Fibroblast of lung (primary cell): ENCODE measurements at regions not wholly inside any gene's neighbourhood (a gene's known extent, or its start where the extent isn't known, plus 50 kb on each side); places are given as distances from the start of the nearest gene placed in this dataset.
A peak's percentile ranks its signal among the peaks of the same experiment; 100 is the strongest.

ENCODE experiments used
- DNase-seq, 2 donors: peaks; one replicate each; pipeline versions ENCODE4 v3.0.0 to v3.0.0-alpha.2; 2010; ENCODE audit warnings: low read depth in 2 of 2
- H2AFZ ChIP-seq: 2 replicates; pipeline ENCODE4 v1.5.1; 2012; ENCODE audit warnings: low read length, control low read depth, inconsistent platforms
- H3K27ac ChIP-seq: 2 replicates; pipeline ENCODE4 v1.5.1; 2011; ENCODE audit warnings: low read length, control low read depth; ENCODE audit not compliant: insufficient read depth
- H3K27me3 ChIP-seq: 2 replicates; pipeline ENCODE4 v1.5.1; 2011; ENCODE audit warnings: mild to moderate bottlenecking, low read length; ENCODE audit not compliant: control insufficient read depth, insufficient read depth
- H3K36me3 ChIP-seq: 2 replicates; pipeline ENCODE4 v1.5.1; 2011; ENCODE audit warnings: low read length; ENCODE audit not compliant: control insufficient read depth, insufficient read depth
- H3K4me1 ChIP-seq: 2 replicates; pipeline ENCODE4 v1.5.1; 2011; ENCODE audit warnings: low read length; ENCODE audit not compliant: control insufficient read depth, insufficient read depth; ENCODE audit errors: extremely low read depth
- H3K4me2 ChIP-seq: 2 replicates; pipeline ENCODE4 v1.5.1; 2011; ENCODE audit warnings: low read length, control low read depth; ENCODE audit not compliant: insufficient read depth; ENCODE audit errors: extremely low read depth
- H3K4me3 ChIP-seq, 4 experiments: fragments of 200-600 bp in 1 of 4; sonication (generic) in 1 of 4; replicated peaks in 1 of 4; 2 replicates each; pipeline ENCODE4 v1.5.1; 2011 to 2016; ENCODE audit warnings: low read length in 4 of 4, low read depth in 3 of 4, mild to moderate bottlenecking in 3 of 4, control low read depth in 2 of 4, inconsistent platforms in 1 of 4, mixed read lengths in 1 of 4; ENCODE audit not compliant: insufficient read depth in 1 of 4; ENCODE audit errors: control extremely low read depth in 1 of 4
- H3K79me2 ChIP-seq: 2 replicates; pipeline ENCODE4 v1.5.1; 2012; ENCODE audit warnings: mild to moderate bottlenecking, low read length, inconsistent platforms; ENCODE audit not compliant: control insufficient read depth, insufficient read depth
- H3K9ac ChIP-seq: 2 replicates; pipeline ENCODE4 v1.5.1; 2011; ENCODE audit warnings: mild to moderate bottlenecking, low read length, control low read depth; ENCODE audit not compliant: insufficient read depth
- H3K9me3 ChIP-seq: 2 replicates; pipeline ENCODE4 v1.5.1; 2012; ENCODE audit warnings: low read depth, low read length; ENCODE audit not compliant: control insufficient read depth, insufficient read depth
- H4K20me1 ChIP-seq: 2 replicates; pipeline ENCODE4 v1.5.1; 2011; ENCODE audit warnings: low read length; ENCODE audit not compliant: control insufficient read depth, insufficient read depth; ENCODE audit errors: extremely low read depth
- CTCF ChIP-seq, 2 donors: IDR thresholded peaks in 1 of 2; conservative IDR thresholded peaks in 1 of 2; 1 replicate in 1 of 2; 2 replicates in 1 of 2; pipeline ENCODE4 v1.5.1; 2011 to 2012; ENCODE audit warnings: low read length in 2 of 2, control low read depth in 1 of 2, inconsistent platforms in 1 of 2, low read depth in 1 of 2, mild to moderate bottlenecking in 1 of 2
- EZH2 ChIP-seq: IDR thresholded peaks from 2 replicates; pipeline ENCODE4 v1.5.1; 2012; ENCODE audit warnings: low read length, control low read depth, mild to moderate bottlenecking; ENCODE audit errors: missing control alignments

GRCh38 chr2:195057001-195057400, 600.0 kb upstream of the SLC39A10 start:
- Histone ChIP-seq H3K79me2 (no peaks in the 10 kb centered on the region), H3K4me3 (no peak overlapping the region), H4K20me1 (no peaks in the 10 kb centered on the region), H3K27ac (no peak overlapping the region), H3K9me3 (no peaks in the 10 kb centered on the region), H3K27me3 (no peaks in the 10 kb centered on the region), H3K4me1 (no peaks in the 10 kb centered on the region), H2AFZ (no peak overlapping the region), H3K4me2 (no peak overlapping the region), H3K9ac (no peak overlapping the region), H3K36me3 (no peaks in the 10 kb centered on the region)
- TF ChIP-seq CTCF (conservative IDR thresholded peaks at IDR 0.05 in 1 of 2, IDR thresholded peaks at IDR 0.05 in 1 of 2; ENCODE audit: low read depth in 1 of 2, low read length in 2 of 2) (no peak), EZH2 (no peak)
- no peak for DNase-seq

GRCh38 chr2:195055996-195056395, 601.0 kb upstream of the SLC39A10 start:
- no peak overlapping the region for H3K4me2 ChIP-seq
- no peaks in the 10 kb centered on the region for H3K9me3 ChIP-seq
- no peaks in the 10 kb centered on the region for H3K36me3 ChIP-seq
- no peak overlapping the region for H3K27ac ChIP-seq
- H3K79me2 ChIP-seq, result no peaks in the 10 kb centered on the region
- H4K20me1 ChIP-seq, result no peaks in the 10 kb centered on the region
- TF ChIP-seq EZH2 (no peak), CTCF (conservative IDR thresholded peaks at IDR 0.05 in 1 of 2, IDR thresholded peaks at IDR 0.05 in 1 of 2; ENCODE audit: low read depth in 1 of 2, low read length in 2 of 2) (no peak)
- no peak overlapping the region for H3K9ac ChIP-seq
- DNase-seq, result no peak
- no peak overlapping the region for H3K4me3 ChIP-seq
- H3K27me3 ChIP-seq, result no peaks in the 10 kb centered on the region
- no peak overlapping the region for H2AFZ ChIP-seq
- no peaks in the 10 kb centered on the region for H3K4me1 ChIP-seq

GRCh38 chr2:195051401-195051800, 605.6 kb upstream of the SLC39A10 start:
- H3K79me2 ChIP-seq, result no peaks in the 10 kb centered on the region
- no peaks in the 10 kb centered on the region for H3K4me1 ChIP-seq
- no peak overlapping the region for H3K4me2 ChIP-seq
- peak; percentile 34 to 56 for DNase-seq
- TF ChIP-seq CTCF (conservative IDR thresholded peaks at IDR 0.05 in 1 of 2, IDR thresholded peaks at IDR 0.05 in 1 of 2; ENCODE audit: low read depth in 1 of 2, low read length in 2 of 2) (no peak), EZH2 (no peak)
- no peak overlapping the region for H3K4me3 ChIP-seq
- no peak overlapping the region for H3K9ac ChIP-seq
- no peaks in the 10 kb centered on the region for H3K27me3 ChIP-seq
- no peak overlapping the region for H2AFZ ChIP-seq
- H3K27ac ChIP-seq, result no peak overlapping the region
- no peaks in the 10 kb centered on the region for H3K36me3 ChIP-seq
- H4K20me1 ChIP-seq, result no peaks in the 10 kb centered on the region
- H3K9me3 ChIP-seq, result no peaks in the 10 kb centered on the region
